Glutamatergic neuron (in vitro differentiated cells): ENCODE measurements at regions not wholly inside any gene's neighbourhood (a gene's known extent, or its start where the extent isn't known, plus 50 kb on each side); places are given as distances from the start of the nearest gene placed in this dataset.

ENCODE experiments used
- DNase-seq: peaks from one replicate; pipeline ENCODE4 v3.0.0; 2022
- H3K27ac Mint-ChIP-seq: one replicate; pipeline ENCODE4 v1.8.0; 2020; ENCODE audit warnings: mild to moderate bottlenecking, mixed read lengths, inconsistent platforms; ENCODE audit not compliant: unreplicated experiment
- H3K27me3 Mint-ChIP-seq: one replicate; pipeline ENCODE4 v1.8.0; 2020; ENCODE audit warnings: mild to moderate bottlenecking, moderate library complexity, mixed read lengths, inconsistent platforms; ENCODE audit not compliant: unreplicated experiment
- H3K36me3 Mint-ChIP-seq: one replicate; pipeline ENCODE4 v1.8.0; 2020; ENCODE audit warnings: mild to moderate bottlenecking, mixed read lengths, inconsistent platforms; ENCODE audit not compliant: unreplicated experiment
- H3K4me1 Mint-ChIP-seq: one replicate; pipeline ENCODE4 v1.8.0; 2020; ENCODE audit warnings: mild to moderate bottlenecking, low read depth, mixed read lengths, inconsistent platforms; ENCODE audit not compliant: unreplicated experiment
- H3K4me3 Mint-ChIP-seq: one replicate; pipeline ENCODE4 v1.8.0; 2020; ENCODE audit warnings: mild to moderate bottlenecking, mixed read lengths, inconsistent platforms; ENCODE audit not compliant: unreplicated experiment
- H3K9me3 Mint-ChIP-seq: one replicate; pipeline ENCODE4 v1.8.0; 2020; ENCODE audit warnings: mild to moderate bottlenecking, moderate library complexity, mixed read lengths, inconsistent platforms; ENCODE audit not compliant: unreplicated experiment
- CTCF ChIP-seq: fragments of 200-600 bp; sonication (generic); IDR thresholded peaks from one replicate; pipeline ENCODE4 v1.5.0; 2021; ENCODE audit not compliant: partially characterized antibody, unreplicated experiment

GRCh38 chr18:45549290-45549689 lies 66.0 kb upstream of the SLC14A2 start:
- no peak for DNase-seq

GRCh38 chr18:45551142-45551815 lies 64.0 kb upstream of the SLC14A2 start:
- no peaks in the 10 kb centered on the region for H3K9me3 Mint-ChIP-seq
- no peak overlapping the region for H3K4me3 Mint-ChIP-seq
- DNase-seq = no peak
- no peaks in the 10 kb centered on the region for H3K36me3 Mint-ChIP-seq
- no peak for TF ChIP-seq CTCF
- peaks cover 10% of the 10 kb centered on the region for H3K4me1 Mint-ChIP-seq
- peaks cover 1% of the 10 kb centered on the region for H3K27me3 Mint-ChIP-seq
- H3K27ac Mint-ChIP-seq = no peak overlapping the region

More at GRCh38 chr18:45549290-45549689, 66.0 kb upstream of the SLC14A2 start:
- Mint-ChIP-seq H3K4me3 (no peak overlapping the region), H3K36me3 (no peaks in the 10 kb centered on the region), H3K9me3 (no peaks in the 10 kb centered on the region), H3K27ac (no peak overlapping the region), H3K4me1 (peaks cover 18% of the 10 kb centered on the region), H3K27me3 (peaks cover under 1% of the 10 kb centered on the region)
- TF ChIP-seq CTCF = no peak

- Mint-ChIP-seq H3K27ac (no peak overlapping the region), H3K36me3 (no peaks in the 10 kb centered on the region), H3K9me3 (no peaks in the 10 kb centered on the region), H3K4me1 (peaks cover 5% of the 10 kb centered on the region), H3K4me3 (no peak overlapping the region), H3K27me3 (peaks cover 1% of the 10 kb centered on the region)
- TF ChIP-seq CTCF = no peak
- no peak for DNase-seq
Observed at GRCh38 chr18:45553723-45554388, 61.4 kb upstream of the SLC14A2 start.

GRCh38 chr18:45554389-45554737 lies 60.9 kb upstream of the SLC14A2 start:
- no peak for TF ChIP-seq CTCF
- Mint-ChIP-seq H3K4me3 (no peak overlapping the region), H3K9me3 (no peaks in the 10 kb centered on the region), H3K27me3 (peaks cover 1% of the 10 kb centered on the region), H3K27ac (no peak overlapping the region), H3K4me1 (peaks cover under 1% of the 10 kb centered on the region), H3K36me3 (no peaks in the 10 kb centered on the region)
- no peak for DNase-seq

GRCh38 chr18:45556222-45556621 lies 59.1 kb upstream of the SLC14A2 start:
- no peak for TF ChIP-seq CTCF
- H3K4me1 Mint-ChIP-seq = no peaks in the 10 kb centered on the region
- H3K27ac Mint-ChIP-seq = no peak overlapping the region
- no peak for DNase-seq
- H3K9me3 Mint-ChIP-seq = no peaks in the 10 kb centered on the region
- peaks cover 1% of the 10 kb centered on the region for H3K27me3 Mint-ChIP-seq
- no peak overlapping the region for H3K4me3 Mint-ChIP-seq
- no peaks in the 10 kb centered on the region for H3K36me3 Mint-ChIP-seq
